Upper lobe of left lung (tissue), 6 donors: ENCODE measurements at regions not wholly inside any gene's neighbourhood (a gene's known extent, or its start where the extent isn't known, plus 50 kb on each side); places are given as distances from the start of the nearest gene placed in this dataset.

ENCODE experiments used
- ATAC-seq, 2 donors: fragments of 200-7000 bp; cut with Tn5 transposase; one replicate each; pipeline ENCODE4 v1.9.1; 2022; ENCODE audit warnings: mild to moderate bottlenecking in 2 of 2, moderate library complexity in 2 of 2; ENCODE audit not compliant: low FRiP score in 2 of 2
- DNase-seq, 2 donors: peaks; one replicate each; pipeline ENCODE4 v3.0.0-alpha.2; 2019 to 2020
- H3K27ac ChIP-seq, 4 donors: fragments of 200-600 bp; sonication (generic); one replicate each; pipeline ENCODE4 v1.5.1; 2016 to 2019
- H3K27me3 ChIP-seq, 4 donors: fragments of 200-600 bp; sonication (generic); one replicate each; pipeline ENCODE4 v1.5.1; 2017 to 2019
- H3K36me3 ChIP-seq, 4 donors: fragments of 200-600 bp; sonication (generic); one replicate each; pipeline ENCODE4 v1.5.1; 2016 to 2019
- H3K4me1 ChIP-seq, 4 donors: fragments of 200-600 bp; sonication (generic); one replicate each; pipeline ENCODE4 v1.5.1; 2018 to 2019
- H3K4me3 ChIP-seq, 4 donors: fragments of 200-600 bp; sonication (generic); one replicate each; pipeline ENCODE4 v1.5.1; 2017 to 2019; ENCODE audit warnings: mild to moderate bottlenecking in 2 of 4, moderate library complexity in 1 of 4
- H3K9me3 ChIP-seq, 4 donors: fragments of 200-600 bp; sonication (generic); one replicate each; pipeline ENCODE4 v1.5.1; 2018 to 2019
- EP300 ChIP-seq, 4 donors: sonication (generic); formaldehyde crosslinking; IDR thresholded peaks; one replicate each; pipeline ENCODE4 v1.5.1; 2017; ENCODE audit warnings: antibody characterized with exemption in 4 of 4, control low read depth in 2 of 4
- POLR2A ChIP-seq, 4 donors: fragments of 450-650 bp; IDR thresholded peaks; one replicate each; pipeline ENCODE4 v1.5.1; 2016 to 2017; ENCODE audit warnings: antibody characterized with exemption in 4 of 4, mild to moderate bottlenecking in 2 of 4
- POLR2AphosphoS5 ChIP-seq, 2 donors: sonication (generic); formaldehyde crosslinking; IDR thresholded peaks; one replicate each; pipeline ENCODE4 v1.5.1; 2017; ENCODE audit warnings: antibody characterized with exemption in 2 of 2
- WGBS, 2 donors: methylation state at CpG; one replicate each; pipeline ENCODE4 v1.1.5; 2017 to 2018; 5-methylcytosine and 5-hydroxymethylcytosine counted together
- TF ChIP-seq, protein P1 (sequence below), 6 experiments: fragments of 450-650 bp in 4 of 6; fragments of 200-600 bp in 2 of 6; sonication (generic) in 2 of 6; IDR thresholded peaks; one replicate each; pipeline ENCODE4 v1.5.1; 2016 to 2019; ENCODE audit warnings: antibody characterized with exemption in 6 of 6
- donor health status: DM: no; HTN: no; CAD: no; lungs with moderate emphysema.
- donor health status: DM: no; HTN: yes; CAD: no; lungs with severe emphysema.

DNA sequence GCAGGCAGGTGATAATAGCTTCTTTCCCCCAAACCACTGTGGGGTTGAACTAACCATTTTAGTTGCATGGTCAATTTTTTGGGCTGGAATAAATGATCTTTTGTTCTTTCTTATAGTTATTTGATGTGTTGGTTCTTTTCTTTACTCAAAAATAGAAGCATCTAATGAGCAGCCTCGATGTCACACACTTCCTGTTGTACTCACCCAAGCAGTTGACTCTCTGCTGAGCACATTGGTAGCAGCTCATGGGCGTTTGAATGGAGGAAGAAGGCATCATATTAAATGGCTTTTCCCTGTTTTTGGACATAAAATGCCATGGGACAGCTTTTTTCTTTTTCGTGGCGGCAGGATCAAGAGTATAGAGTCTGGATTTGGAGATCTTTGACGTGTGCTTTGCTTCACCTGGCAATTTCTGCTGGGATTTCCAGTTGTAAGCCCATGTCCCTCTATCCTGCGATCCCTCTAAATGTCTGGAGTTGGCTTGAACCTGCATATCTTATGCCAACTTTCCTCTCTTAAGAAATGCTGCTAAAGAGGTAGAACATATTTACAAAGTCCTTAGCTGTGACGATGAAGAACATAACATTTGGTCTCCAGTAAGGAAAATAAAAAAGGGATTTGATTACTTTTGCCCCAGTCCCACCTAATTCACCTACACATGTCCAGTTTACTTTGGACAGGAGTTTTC is 268.3 kb downstream of the PRL start:
- WGBS, 2 donors = 63 to 72% methylated on average over 7 of the region's 7 CpGs
- Histone ChIP-seq H3K27ac (peak overlapping the region in 2 of 4 donors; percentile 19 to 46), H3K4me1 (peaks cover 28 to 36% (median 32%) of the 10 kb centered on the region in 4 donors), H3K36me3 (no peaks in the 10 kb centered on the region), H3K9me3 (no peaks in the 10 kb centered on the region), H3K27me3 (no peaks in the 10 kb centered on the region), H3K4me3 (no peak overlapping the region)
- no peak for DNase-seq
- ATAC-seq = no peak
- TF ChIP-seq EP300 (IDR thresholded peaks at IDR 0.05) (no peak), POLR2A (IDR thresholded peaks at IDR 0.05) (no peak), POLR2AphosphoS5 (IDR thresholded peaks at IDR 0.05) (no peak)
- TF ChIP-seq, protein P1, sequence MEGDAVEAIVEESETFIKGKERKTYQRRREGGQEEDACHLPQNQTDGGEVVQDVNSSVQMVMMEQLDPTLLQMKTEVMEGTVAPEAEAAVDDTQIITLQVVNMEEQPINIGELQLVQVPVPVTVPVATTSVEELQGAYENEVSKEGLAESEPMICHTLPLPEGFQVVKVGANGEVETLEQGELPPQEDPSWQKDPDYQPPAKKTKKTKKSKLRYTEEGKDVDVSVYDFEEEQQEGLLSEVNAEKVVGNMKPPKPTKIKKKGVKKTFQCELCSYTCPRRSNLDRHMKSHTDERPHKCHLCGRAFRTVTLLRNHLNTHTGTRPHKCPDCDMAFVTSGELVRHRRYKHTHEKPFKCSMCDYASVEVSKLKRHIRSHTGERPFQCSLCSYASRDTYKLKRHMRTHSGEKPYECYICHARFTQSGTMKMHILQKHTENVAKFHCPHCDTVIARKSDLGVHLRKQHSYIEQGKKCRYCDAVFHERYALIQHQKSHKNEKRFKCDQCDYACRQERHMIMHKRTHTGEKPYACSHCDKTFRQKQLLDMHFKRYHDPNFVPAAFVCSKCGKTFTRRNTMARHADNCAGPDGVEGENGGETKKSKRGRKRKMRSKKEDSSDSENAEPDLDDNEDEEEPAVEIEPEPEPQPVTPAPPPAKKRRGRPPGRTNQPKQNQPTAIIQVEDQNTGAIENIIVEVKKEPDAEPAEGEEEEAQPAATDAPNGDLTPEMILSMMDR (IDR thresholded peaks at IDR 0.05) = no peak

DNA sequence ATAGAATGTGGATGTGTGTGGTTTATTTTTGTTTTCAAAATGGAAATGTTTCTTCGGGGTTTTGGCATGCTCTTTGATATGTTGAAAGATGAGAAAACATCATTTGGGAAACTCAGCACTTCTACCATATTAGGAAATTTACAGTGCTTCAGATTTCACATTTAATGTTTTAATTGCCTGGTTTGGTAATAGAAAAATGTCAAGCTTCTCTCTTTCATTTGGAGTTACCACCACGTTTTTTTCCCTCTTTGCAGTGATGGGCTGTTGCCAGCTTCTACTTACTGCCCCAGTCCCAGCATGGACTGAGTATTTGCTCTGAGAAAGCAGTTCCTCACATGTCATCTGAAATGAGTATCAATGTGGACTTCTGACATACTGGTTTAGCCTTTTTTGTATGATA is 267.7 kb downstream of the PRL start:
- TF ChIP-seq, protein P1 (IDR thresholded peaks at IDR 0.05) = no peak
- no peak for TF ChIP-seq POLR2A (IDR thresholded peaks at IDR 0.05)
- H3K36me3 ChIP-seq = no peaks in the 10 kb centered on the region
- H3K27me3 ChIP-seq = no peaks in the 10 kb centered on the region
- WGBS, 2 donors = 10 to 26% methylated on average over 2 of the region's 2 CpGs
- no peak overlapping the region for H3K4me3 ChIP-seq
- peak overlapping the region in 3 of 4 donors; percentile 12 to 46 (median 19) for H3K27ac ChIP-seq
- no peak for DNase-seq
- ATAC-seq = no peak
- H3K9me3 ChIP-seq = no peaks in the 10 kb centered on the region
- H3K4me1 ChIP-seq = peaks cover 28 to 36% (median 32%) of the 10 kb centered on the region in 4 donors

DNA sequence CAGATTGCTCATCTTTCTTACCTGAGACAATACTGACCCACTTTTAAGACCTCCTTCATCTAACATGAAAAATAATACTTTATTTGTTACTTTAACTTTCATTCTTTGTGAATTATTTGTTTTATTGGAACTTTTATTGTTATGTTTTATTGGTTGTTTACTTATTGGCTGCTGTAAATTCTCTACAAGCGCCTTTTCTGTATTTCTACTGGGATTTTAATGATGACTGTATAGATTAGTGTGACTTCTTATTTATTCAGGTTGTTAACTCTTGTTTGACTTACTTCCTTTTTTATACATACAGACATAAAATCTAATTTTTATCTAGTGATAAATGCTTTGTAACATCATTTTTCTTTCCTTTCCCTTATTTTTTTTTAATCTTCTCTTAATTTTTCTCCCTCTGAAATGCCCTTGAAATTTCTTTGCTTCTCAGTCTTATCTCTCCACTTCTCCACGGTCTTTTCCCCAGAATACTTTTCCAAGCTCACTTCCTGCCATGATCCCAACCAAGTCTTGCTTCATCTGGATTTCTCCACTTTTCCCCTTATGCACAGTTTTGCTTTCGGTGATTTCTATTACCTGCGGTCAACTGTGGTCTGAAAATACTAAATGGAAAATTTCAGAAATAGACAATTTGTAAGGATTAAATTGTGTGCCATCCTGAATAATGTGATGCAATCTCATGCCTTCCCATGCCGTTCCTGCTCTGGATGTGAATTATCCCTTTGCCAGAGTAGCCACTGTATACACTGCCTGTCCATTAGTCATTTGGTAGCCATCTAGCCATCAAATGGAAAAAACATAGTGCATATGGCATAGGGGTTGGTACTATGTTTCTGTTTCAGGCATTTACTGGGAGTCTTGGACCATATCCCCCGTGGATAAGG is 265.9 kb downstream of the PRL start:
- no peak overlapping the region for H3K4me3 ChIP-seq
- 87 to 88% methylated on average over 6 of the region's 6 CpGs for WGBS, 2 donors
- TF ChIP-seq EP300 (IDR thresholded peaks at IDR 0.05) (no peak), POLR2AphosphoS5 (IDR thresholded peaks at IDR 0.05) (no peak), POLR2A (IDR thresholded peaks at IDR 0.05) (no peak)
- TF ChIP-seq, protein P1 (IDR thresholded peaks at IDR 0.05) = no peak
- peaks cover 21 to 27% (median 23%) of the 10 kb centered on the region in 4 donors for H3K4me1 ChIP-seq
- no peaks in the 10 kb centered on the region for H3K27me3 ChIP-seq
- no peaks in the 10 kb centered on the region for H3K36me3 ChIP-seq
- DNase-seq = no peak
- no peak for ATAC-seq
- H3K27ac ChIP-seq = no peak overlapping the region
- H3K9me3 ChIP-seq = no peaks in the 10 kb centered on the region

DNA sequence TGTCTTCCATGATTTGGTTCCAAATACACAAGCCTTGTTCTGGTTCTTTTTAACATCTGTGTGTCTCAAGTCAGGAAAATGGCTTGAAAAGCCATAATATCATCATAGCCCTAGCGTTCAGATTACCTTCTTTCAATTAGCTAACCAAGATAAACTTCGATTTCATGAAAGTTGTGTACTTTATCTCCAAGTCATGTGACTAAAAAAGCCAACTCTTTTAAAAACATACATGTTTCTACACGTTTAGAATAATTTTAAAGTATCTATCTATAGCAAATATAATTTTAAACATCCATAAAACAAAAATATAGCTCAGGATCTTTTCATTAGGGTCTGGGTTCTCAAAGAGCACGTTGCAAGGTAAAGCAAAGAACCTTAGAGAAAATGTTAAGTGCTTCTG is 261.1 kb downstream of the PRL start:
- ATAC-seq = no peak

More for the DNA sequence above, 261.1 kb downstream of the PRL start:
- Histone ChIP-seq H3K36me3 (no peaks in the 10 kb centered on the region), H3K27ac (no peak overlapping the region), H3K27me3 (no peaks in the 10 kb centered on the region), H3K9me3 (peaks cover 0 to 6% (median 3%) of the 10 kb centered on the region in 4 donors), H3K4me3 (no peak overlapping the region), H3K4me1 (peaks cover 0 to 3% (median 0%) of the 10 kb centered on the region in 4 donors)
- no peak for TF ChIP-seq EP300 (IDR thresholded peaks at IDR 0.05)
- no peak for TF ChIP-seq POLR2AphosphoS5 (IDR thresholded peaks at IDR 0.05)
- TF ChIP-seq POLR2A (IDR thresholded peaks at IDR 0.05) = no peak
- TF ChIP-seq, protein P1 (IDR thresholded peaks at IDR 0.05) = no peak
- no peak for DNase-seq
- 66% methylated on average over 4 of the region's 4 CpGs for WGBS, 2 donors
